SK-N-MC (cell line): ENCODE measurements at regions not wholly inside any gene's neighbourhood (a gene's known extent, or its start where the extent isn't known, plus 50 kb on each side); places are given as distances from the start of the nearest gene placed in this dataset.
"Not testable (repeated sequence)": the region's sequence is repeated elsewhere in the genome, so short reads cannot be mapped to it uniquely, and the experiment has no call there.

Source experiments
- DNase-seq: peaks from one replicate; pipeline ENCODE4 v3.0.0-alpha.2; 2011; ENCODE audit warnings: low read depth, low spot score
- H3K27ac ChIP-seq: fragments of 200-600 bp; sonication (generic); 2 replicates; pipeline ENCODE4 v1.5.1; 2016; ENCODE audit warnings: mixed run types
- H3K36me3 ChIP-seq: fragments of 200-600 bp; sonication (generic); 2 replicates; pipeline ENCODE4 v1.6.1; 2017; ENCODE audit warnings: antibody characterized with exemption, low read length, mixed read lengths; ENCODE audit not compliant: insufficient read depth
- H3K4me3 ChIP-seq: fragments of 200-600 bp; sonication (generic); 2 replicates; pipeline ENCODE4 v1.5.1; 2016
- H3K9ac ChIP-seq: fragments of 200-600 bp; sonication (generic); 2 replicates; pipeline ENCODE4 v1.8.0; 2017; ENCODE audit warnings: mixed run types, mixed read lengths; ENCODE audit not compliant: insufficient read length
- H3K9me3 ChIP-seq: fragments of 200-600 bp; sonication (generic); 2 replicates; pipeline ENCODE4 v1.6.1; 2017; ENCODE audit warnings: low read depth, mild to moderate bottlenecking, antibody characterized with exemption, low read length, moderate library complexity, mixed read lengths
- EZH2 ChIP-seq: fragments of 200-600 bp; sonication (generic); IDR thresholded peaks from one replicate; pipeline ENCODE4 v1.6.1; 2017; ENCODE audit warnings: antibody characterized with exemption
- FOXP2 ChIP-seq: optimal IDR thresholded peaks from 2 replicates; pipeline ENCODE3; 2011; ENCODE audit warnings: mild to moderate bottlenecking, moderate library complexity; ENCODE audit not compliant: insufficient read depth; ENCODE audit errors: extremely low read length, control extremely low read depth
- POLR2AphosphoS5 ChIP-seq: IDR thresholded peaks from 2 replicates; pipeline ENCODE4 v1.6.1; 2012; ENCODE audit warnings: mild to moderate bottlenecking, low read depth, low read length, borderline replicate concordance

DNA sequence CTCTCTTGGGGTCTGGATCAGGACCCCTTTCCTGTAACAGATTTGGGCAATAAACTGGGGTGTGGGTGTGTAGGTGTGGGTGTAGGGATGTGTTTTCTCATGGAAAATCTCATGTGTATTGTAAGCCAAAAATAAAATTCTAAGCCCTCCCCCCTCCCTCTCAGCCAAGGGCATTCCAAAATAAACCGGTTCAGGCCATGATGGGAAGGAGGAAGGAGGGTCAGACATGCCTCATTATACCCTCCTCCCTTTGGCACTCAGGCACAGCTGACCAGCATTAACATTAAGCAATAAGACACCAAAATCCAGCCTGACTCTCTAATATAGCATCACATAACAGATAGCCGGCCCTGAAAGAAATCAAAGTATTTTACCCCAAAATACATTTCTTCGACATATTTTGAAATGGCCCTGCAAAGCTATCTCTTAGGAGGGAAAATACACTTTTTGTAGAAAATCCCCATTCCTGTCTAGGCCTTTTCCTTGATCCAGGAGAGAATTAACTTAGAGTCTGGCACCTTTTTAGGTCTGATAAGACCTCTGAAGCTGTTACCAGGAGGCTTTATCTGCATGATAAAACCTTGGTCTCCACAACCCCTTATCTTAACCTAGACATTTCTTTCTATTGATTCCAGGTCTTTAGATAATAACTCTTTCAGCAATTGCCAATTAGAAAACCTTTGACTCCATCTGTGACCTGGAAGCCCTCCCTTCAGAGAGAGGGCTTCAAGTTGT lies 128.7 kb upstream of the COL5A2 start:
- Histone ChIP-seq H3K27ac (no peak overlapping the region), H3K9ac (no peak overlapping the region), H3K9me3 (no peaks in the 10 kb centered on the region), H3K4me3 (no peak overlapping the region), H3K36me3 (no peaks in the 10 kb centered on the region)
- DNase-seq: no peak
- TF ChIP-seq EZH2 (no peak), POLR2AphosphoS5 (no peak), FOXP2 (no peak)

GRCh38 chr2:189309331-189309730 lies 129.8 kb upstream of the COL5A2 start:
- TF ChIP-seq POLR2AphosphoS5 (no peak), EZH2 (no peak), FOXP2 (no peak)
- H3K36me3 ChIP-seq: no peaks in the 10 kb centered on the region
- no peak overlapping the region for H3K4me3 ChIP-seq
- no peak overlapping the region for H3K27ac ChIP-seq
- no peaks in the 10 kb centered on the region for H3K9me3 ChIP-seq
- no peak for DNase-seq
- no peak overlapping the region for H3K9ac ChIP-seq

GRCh38 chr2:189312211-189312610 lies 129.1 kb upstream of the WDR75 start:
- Histone ChIP-seq H3K9me3 (no peaks in the 10 kb centered on the region), H3K4me3 (no peak overlapping the region), H3K9ac (no peak overlapping the region), H3K27ac (no peak overlapping the region), H3K36me3 (no peaks in the 10 kb centered on the region)
- no peak for DNase-seq
- no peak for TF ChIP-seq POLR2AphosphoS5
- TF ChIP-seq FOXP2: no peak
- no peak for TF ChIP-seq EZH2

DNA sequence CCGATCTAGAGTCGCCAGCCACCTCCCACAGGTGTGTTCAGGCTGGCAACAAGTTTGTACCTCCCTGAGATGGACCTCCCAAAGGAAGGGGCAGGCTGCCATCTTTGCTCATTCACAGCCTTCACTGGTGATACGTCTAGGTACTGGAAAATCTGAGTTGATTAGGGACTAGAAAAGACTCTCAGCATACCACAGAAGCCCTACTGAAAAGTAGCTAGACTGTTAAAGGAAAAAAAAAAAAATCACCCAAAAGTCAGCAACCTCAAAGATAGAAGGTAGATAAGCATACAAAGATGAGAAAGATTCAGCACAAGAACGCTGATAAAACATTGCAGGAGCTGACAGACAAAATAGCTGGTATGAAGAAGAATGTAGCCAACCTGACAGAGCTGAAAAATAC lies 128.6 kb upstream of the WDR75 start:
- Histone ChIP-seq H3K27ac (no peak overlapping the region), H3K9ac (no peak overlapping the region), H3K36me3 (no peaks in the 10 kb centered on the region), H3K9me3 (no peaks in the 10 kb centered on the region), H3K4me3 (no peak overlapping the region)
- TF ChIP-seq POLR2AphosphoS5 (no peak), EZH2 (no peak), FOXP2 (no peak)
- no peak for DNase-seq

GRCh38 chr2:189318761-189319160 lies 122.5 kb upstream of the WDR75 start:
- H3K9ac ChIP-seq: no peak overlapping the region
- no peaks in the 10 kb centered on the region for H3K36me3 ChIP-seq
- H3K9me3 ChIP-seq: no peaks in the 10 kb centered on the region
- no peak for TF ChIP-seq POLR2AphosphoS5
- no peak for TF ChIP-seq EZH2
- TF ChIP-seq FOXP2: no peak
- no peak overlapping the region for H3K27ac ChIP-seq
- H3K4me3 ChIP-seq: no peak overlapping the region
- no peak for DNase-seq

- H3K36me3 ChIP-seq, H3K4me3 ChIP-seq, H3K9me3 ChIP-seq, DNase-seq, H3K9ac ChIP-seq, H3K27ac ChIP-seq: not testable (repeated sequence)
Observed at GRCh38 chr2:189319424-189319823, 121.8 kb upstream of the WDR75 start.

GRCh38 chr2:189327879-189328847 lies 113.1 kb upstream of the WDR75 start:
- Histone ChIP-seq H3K4me3 (peak overlapping the region; percentile 40), H3K9me3 (no peaks in the 10 kb centered on the region; the same call in 1 of the 2 replicates), H3K27ac (peak overlapping the region; percentile 84), H3K36me3 (no peaks in the 10 kb centered on the region), H3K9ac (no peak overlapping the region)
- TF ChIP-seq EZH2: no peak
- TF ChIP-seq POLR2AphosphoS5: no peak; the same call in 1 of the 2 replicates
- no peak for TF ChIP-seq FOXP2
- peak; percentile 70 for DNase-seq

DNA sequence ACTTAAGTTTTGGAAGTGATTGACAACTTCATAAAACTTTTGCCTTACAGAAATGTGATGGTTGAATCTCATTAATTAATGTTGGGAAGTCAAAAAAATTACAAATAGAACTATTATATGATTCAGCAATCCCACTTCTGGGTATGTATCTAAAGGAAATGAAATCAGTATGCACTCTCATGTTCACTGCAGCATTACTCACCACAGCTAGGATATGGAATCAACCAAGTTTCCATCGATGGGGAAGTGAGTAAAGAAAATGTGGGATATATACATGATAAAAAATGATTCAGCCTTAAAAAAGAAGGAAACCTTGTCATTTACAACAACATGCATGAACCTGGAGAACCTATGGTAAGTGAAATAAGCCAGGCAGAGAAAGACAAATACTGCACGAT lies 112.4 kb upstream of the WDR75 start:
- DNase-seq: no peak
- TF ChIP-seq FOXP2 (no peak), POLR2AphosphoS5 (no peak), EZH2 (no peak)
- Histone ChIP-seq H3K9me3 (no peaks in the 10 kb centered on the region; the same call in 1 of the 2 replicates), H3K9ac (no peak overlapping the region), H3K27ac (peak overlapping the region; percentile 84; the same call in 1 of the 2 replicates), H3K36me3 (no peaks in the 10 kb centered on the region), H3K4me3 (no peak overlapping the region)
